Activated CD4-positive, alpha-beta T cell treated with anti-CD3 and anti-CD28 coated beads for 36 hours (primary cell): ENCODE measurements at regions not wholly inside any gene's neighbourhood (a gene's known extent, or its start where the extent isn't known, plus 50 kb on each side); places are given as distances from the start of the nearest gene placed in this dataset.
"Not testable (repeated sequence)": the region's sequence is repeated elsewhere in the genome, so short reads cannot be mapped to it uniquely, and the experiment has no call there.

Source experiments
- ATAC-seq: fragments of 200-7000 bp; cut with Tn5 transposase; one replicate; pipeline ENCODE4 v1.10.0; 2021; ENCODE audit warnings: mild to moderate bottlenecking, moderate library complexity
- CTCF ChIA-PET: fragments of 350-600 bp; sonication (Branson Sonifier 250); formaldehyde crosslinking; loops from one replicate; lab custom pipeline; 2021; ENCODE audit warnings: antibody characterized with exemption; lab: Charles Lee
- POLR2A ChIA-PET: fragments of 350-600 bp; sonication (Branson Sonifier 250); formaldehyde crosslinking; loops from one replicate; lab custom pipeline; 2021; ENCODE audit warnings: antibody characterized with exemption, inconsistent platforms; lab: Charles Lee
- DNase-seq: peaks from one replicate; pipeline ENCODE4 v3.0.0-alpha.2; 2020
- H3K27ac Mint-ChIP-seq: one replicate; pipeline ENCODE4 v1.8.0; 2021; ENCODE audit warnings: mixed read lengths
- H3K27me3 Mint-ChIP-seq: one replicate; pipeline ENCODE4 v1.8.0; 2021; ENCODE audit warnings: mixed read lengths
- H3K36me3 Mint-ChIP-seq: one replicate; pipeline ENCODE4 v1.8.0; 2021; ENCODE audit warnings: low read depth, mixed read lengths
- H3K4me1 Mint-ChIP-seq: one replicate; pipeline ENCODE4 v1.8.0; 2021; ENCODE audit warnings: mixed read lengths
- H3K4me3 Mint-ChIP-seq: one replicate; pipeline ENCODE4 v1.8.0; 2021; ENCODE audit warnings: mild to moderate bottlenecking, moderate library complexity, mixed read lengths
- H3K9me3 Mint-ChIP-seq: one replicate; pipeline ENCODE4 v1.8.0; 2021; ENCODE audit warnings: low read depth, mixed read lengths
- intact Hi-C, 2 experiments: fragments of 100-400 bp; cut with DNase I in 1 of 2; cut with micrococcal nuclease in 1 of 2; formaldehyde crosslinking; loops; one replicate each; pipeline versions ENCODE4 v1.14.2 to v1.15.1; 2022 to 2024; cut with DNase I, micrococcal nuclease

- POLR2A ChIA-PET, CTCF ChIA-PET, H3K4me1 Mint-ChIP-seq, H3K9me3 Mint-ChIP-seq, DNase-seq, H3K27ac Mint-ChIP-seq, H3K4me3 Mint-ChIP-seq, ATAC-seq, H3K27me3 Mint-ChIP-seq, H3K36me3 Mint-ChIP-seq, intact Hi-C loops: not testable (repeated sequence)
Measured at GRCh38 chr22:12541412-12542170, 2986.4 kb upstream of the OR11H1 start.

GRCh38 chr22:12553366-12553765, 2974.6 kb upstream of the OR11H1 start:
- H3K9me3 Mint-ChIP-seq, H3K4me3 Mint-ChIP-seq, CTCF ChIA-PET, H3K4me1 Mint-ChIP-seq, intact Hi-C loops, H3K36me3 Mint-ChIP-seq, H3K27me3 Mint-ChIP-seq, ATAC-seq, H3K27ac Mint-ChIP-seq, DNase-seq, POLR2A ChIA-PET: not testable (repeated sequence)

- CTCF ChIA-PET, POLR2A ChIA-PET, ATAC-seq, intact Hi-C loops, H3K27ac Mint-ChIP-seq, DNase-seq, H3K4me1 Mint-ChIP-seq, H3K4me3 Mint-ChIP-seq, H3K36me3 Mint-ChIP-seq, H3K27me3 Mint-ChIP-seq, H3K9me3 Mint-ChIP-seq: not testable (repeated sequence)
Measured at GRCh38 chr22:12554648-12555192, 2973.3 kb upstream of the OR11H1 start.

DNA sequence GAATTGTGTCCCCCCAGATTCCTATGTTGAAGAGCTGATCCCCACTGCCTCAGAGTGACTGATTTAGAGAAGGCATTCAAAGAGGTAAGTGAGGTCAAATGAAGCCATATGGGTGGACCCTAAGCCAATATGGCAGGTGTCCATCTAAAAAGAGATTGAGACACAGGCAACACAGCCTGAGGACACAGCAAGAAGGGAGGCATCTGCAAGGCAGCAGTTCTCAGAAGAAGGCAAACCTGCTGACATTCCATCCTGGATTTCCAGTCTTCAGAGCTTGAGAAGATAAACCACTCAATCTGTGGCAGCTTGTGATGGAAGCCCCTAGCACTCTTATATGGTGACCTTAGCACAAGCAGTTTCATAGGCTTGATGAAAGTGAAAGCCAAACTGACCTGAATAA, 2956.5 kb upstream of the OR11H1 start:
- DNase-seq, intact Hi-C loops, ATAC-seq, CTCF ChIA-PET, H3K4me1 Mint-ChIP-seq, H3K36me3 Mint-ChIP-seq, H3K9me3 Mint-ChIP-seq, H3K27ac Mint-ChIP-seq, H3K27me3 Mint-ChIP-seq, H3K4me3 Mint-ChIP-seq, POLR2A ChIA-PET: not testable (repeated sequence)

DNA sequence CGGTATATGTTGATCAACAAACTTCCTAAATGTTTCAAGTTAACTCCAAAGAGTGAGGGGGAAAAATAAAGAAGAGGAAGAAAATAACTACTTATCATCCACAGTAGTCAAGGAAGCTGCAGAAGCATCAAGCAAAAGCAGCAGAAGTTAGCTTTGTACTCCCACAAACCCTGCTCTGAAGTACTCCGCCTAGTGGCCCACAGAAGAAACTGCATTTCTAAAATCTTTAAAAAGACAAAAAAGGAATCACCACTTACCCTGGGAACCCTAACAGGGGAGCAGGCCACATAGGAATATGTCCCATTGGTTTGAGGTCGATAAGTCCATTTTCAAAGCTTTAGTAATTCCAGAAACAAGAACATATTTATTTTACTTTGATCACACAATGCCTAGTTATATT, 2948.3 kb upstream of the OR11H1 start:
- POLR2A ChIA-PET, DNase-seq, H3K27me3 Mint-ChIP-seq, H3K27ac Mint-ChIP-seq, ATAC-seq, H3K9me3 Mint-ChIP-seq, H3K4me3 Mint-ChIP-seq, intact Hi-C loops, CTCF ChIA-PET, H3K36me3 Mint-ChIP-seq, H3K4me1 Mint-ChIP-seq: not testable (repeated sequence)

DNA sequence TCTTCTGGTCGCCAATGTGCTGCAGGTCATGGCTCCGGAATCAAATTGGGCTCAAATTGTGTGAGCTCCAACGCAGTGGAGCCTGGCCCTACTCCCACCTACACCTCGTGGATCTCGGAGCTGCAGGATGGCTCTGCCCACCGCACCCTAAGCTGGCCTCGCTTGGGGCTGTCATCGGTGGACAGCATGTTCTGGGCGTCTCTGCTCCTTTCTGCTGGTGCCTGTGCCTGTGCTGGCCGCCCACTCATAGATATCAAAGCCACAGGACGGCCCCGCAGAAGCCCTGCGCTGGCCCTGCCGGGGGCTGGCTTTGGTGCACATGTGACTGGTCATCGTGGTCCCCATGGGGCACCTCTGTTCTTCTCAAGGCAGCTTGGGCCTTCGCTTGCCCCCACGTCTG, 2943.5 kb upstream of the OR11H1 start:
- H3K36me3 Mint-ChIP-seq, H3K9me3 Mint-ChIP-seq, H3K4me1 Mint-ChIP-seq, CTCF ChIA-PET, H3K4me3 Mint-ChIP-seq, POLR2A ChIA-PET, H3K27ac Mint-ChIP-seq, ATAC-seq, intact Hi-C loops, H3K27me3 Mint-ChIP-seq, DNase-seq: not testable (repeated sequence)

- DNase-seq, H3K9me3 Mint-ChIP-seq, H3K27me3 Mint-ChIP-seq, H3K4me1 Mint-ChIP-seq, POLR2A ChIA-PET, H3K27ac Mint-ChIP-seq, ATAC-seq, CTCF ChIA-PET, H3K36me3 Mint-ChIP-seq, intact Hi-C loops, H3K4me3 Mint-ChIP-seq: not testable (repeated sequence)
Measured at GRCh38 chr22:12584874-12585273, 2943.1 kb upstream of the OR11H1 start.

- POLR2A ChIA-PET, intact Hi-C loops, DNase-seq, H3K27ac Mint-ChIP-seq, H3K4me1 Mint-ChIP-seq, H3K27me3 Mint-ChIP-seq, CTCF ChIA-PET, H3K36me3 Mint-ChIP-seq, H3K4me3 Mint-ChIP-seq, ATAC-seq: not testable (repeated sequence)
- H3K9me3 Mint-ChIP-seq, result peaks cover 50% of the 10 kb centered on the region
Measured at GRCh38 chr22:12595724-12596123, 2932.3 kb upstream of the OR11H1 start.

DNA sequence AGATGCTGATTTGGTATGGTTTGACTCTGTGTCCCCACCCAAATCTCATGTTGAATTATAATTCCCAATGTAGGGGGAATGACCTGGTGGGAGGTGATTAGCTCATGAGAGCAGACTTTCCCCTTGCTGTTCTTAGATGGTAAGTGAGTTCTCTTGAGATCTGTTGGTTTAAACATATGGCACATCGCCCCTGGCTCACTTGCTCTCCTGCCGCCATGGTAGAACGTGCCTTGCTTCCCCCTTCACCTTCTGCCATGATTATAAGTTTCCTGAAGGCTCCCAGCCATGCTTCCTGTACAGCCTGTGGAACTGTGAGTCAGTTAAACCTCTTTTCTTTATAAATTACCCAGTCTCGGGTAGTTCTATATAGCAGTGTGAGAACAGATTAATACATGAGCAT, 2930.2 kb upstream of the OR11H1 start:
- peaks cover 53% of the 10 kb centered on the region for H3K9me3 Mint-ChIP-seq
- H3K4me1 Mint-ChIP-seq, result not testable (repeated sequence)

DNA sequence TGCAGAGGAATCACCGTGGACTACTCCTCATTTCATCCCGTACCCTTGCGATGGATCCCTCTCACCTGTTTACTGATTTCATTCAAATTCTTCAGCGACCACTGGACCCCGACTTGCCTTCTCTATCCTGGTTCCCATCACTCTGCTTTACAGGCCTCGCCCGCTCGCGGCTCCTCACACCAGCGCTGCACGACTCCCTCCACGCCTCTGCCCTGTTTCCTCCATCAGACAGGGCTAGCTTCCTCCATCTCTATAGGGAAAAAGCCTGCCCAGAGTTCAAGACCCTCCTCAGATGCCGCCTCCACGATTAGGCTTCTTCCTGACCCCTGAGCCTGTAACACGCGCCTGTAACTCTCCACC, 2926.5 kb upstream of the OR11H1 start:
- H3K4me3 Mint-ChIP-seq, intact Hi-C loops, ATAC-seq, H3K27ac Mint-ChIP-seq, H3K27me3 Mint-ChIP-seq, H3K4me1 Mint-ChIP-seq, CTCF ChIA-PET, H3K36me3 Mint-ChIP-seq, DNase-seq, POLR2A ChIA-PET: not testable (repeated sequence)
- peaks cover 52% of the 10 kb centered on the region for H3K9me3 Mint-ChIP-seq

More for the DNA sequence above, 2930.2 kb upstream of the OR11H1 start:
- H3K27ac Mint-ChIP-seq, H3K27me3 Mint-ChIP-seq, H3K36me3 Mint-ChIP-seq, intact Hi-C loops, POLR2A ChIA-PET, H3K4me3 Mint-ChIP-seq, CTCF ChIA-PET, ATAC-seq, DNase-seq: not testable (repeated sequence)

- POLR2A ChIA-PET, result no interaction called here
- ATAC-seq (no peak), DNase-seq (peak; percentile 8)
- CTCF ChIA-PET, result no interaction called here
- Mint-ChIP-seq H3K9me3 (peaks cover 54% of the 10 kb centered on the region), H3K27ac (no peak overlapping the region), H3K36me3 (no peaks in the 10 kb centered on the region), H3K4me3 (no peak overlapping the region), H3K4me1 (no peaks in the 10 kb centered on the region), H3K27me3 (no peaks in the 10 kb centered on the region)
- intact Hi-C loops, result no loop called here
Measured at GRCh38 chr22:12601870-12602779, 2925.9 kb upstream of the OR11H1 start.
